ENCODE measurements at regions not wholly inside any gene's neighbourhood (a gene's known extent, or its start where the extent isn't known, plus 50 kb on each side); places are given as distances from the start of the nearest gene placed in this dataset.
"Not testable (repeated sequence)": the region's sequence is repeated elsewhere in the genome, so short reads cannot be mapped to it uniquely, and the experiment has no call there.

GRCh38 chr11:82194521-82194920 is 539.1 kb downstream of the FAM181B start:
- DNase-seq = no peak

GRCh38 chr11:82191695-82192094 is 542.0 kb downstream of the FAM181B start:
- no peak for DNase-seq

- no peak for DNase-seq
Observed at GRCh38 chr11:82185925-82186324, 547.7 kb downstream of the FAM181B start.

- no peak for DNase-seq
Observed at GRCh38 chr11:82184966-82185365, 548.7 kb downstream of the FAM181B start.

- no peak for DNase-seq
Observed at GRCh38 chr11:82183346-82183745, 550.3 kb downstream of the FAM181B start.

GRCh38 chr11:82182697-82183096 is 551.0 kb downstream of the FAM181B start:
- DNase-seq = not testable (repeated sequence)

- not testable (repeated sequence) for DNase-seq
Observed at GRCh38 chr11:82181796-82182195, 551.9 kb downstream of the FAM181B start.

- DNase-seq = no peak
Observed at GRCh38 chr11:82176945-82177344, 556.7 kb downstream of the FAM181B start.

GRCh38 chr11:82176365-82176764 is 557.3 kb downstream of the FAM181B start:
- no peak for DNase-seq

GRCh38 chr11:82174610-82175009 is 559.1 kb downstream of the FAM181B start:
- DNase-seq = no peak

- no peak for DNase-seq
Observed at GRCh38 chr11:82146789-82147188, 586.9 kb downstream of the FAM181B start.

- no peak for DNase-seq
Observed at GRCh38 chr11:82118946-82119345, 614.7 kb downstream of the FAM181B start.

GRCh38 chr11:82117362-82117761 is 616.3 kb downstream of the FAM181B start:
- DNase-seq = no peak

- DNase-seq = no peak
Observed at GRCh38 chr11:82105331-82105998, 628.2 kb downstream of the FAM181B start.

GRCh38 chr11:82092904-82093303 is 640.8 kb downstream of the FAM181B start:
- no peak for DNase-seq

GRCh38 chr11:82089426-82089825 is 644.2 kb downstream of the FAM181B start:
- no peak for DNase-seq

- DNase-seq = no peak
Observed at GRCh38 chr11:82085493-82085892, 648.2 kb downstream of the FAM181B start.

- no peak for DNase-seq
Observed at GRCh38 chr11:82082976-82083375, 650.7 kb downstream of the FAM181B start.

- no peak for DNase-seq
Observed at GRCh38 chr11:82080160-82080559, 653.5 kb downstream of the FAM181B start.

GRCh38 chr11:82076126-82076525 is 657.5 kb downstream of the FAM181B start:
- no peak for DNase-seq

GRCh38 chr11:82059505-82059904 is 674.2 kb downstream of the FAM181B start:
- DNase-seq = no peak

GRCh38 chr11:82056450-82056849 is 677.2 kb downstream of the FAM181B start:
- DNase-seq = no peak

GRCh38 chr11:82049199-82049598 is 684.5 kb downstream of the FAM181B start:
- no peak for DNase-seq

GRCh38 chr11:82047200-82047599 is 686.5 kb downstream of the FAM181B start:
- DNase-seq = no peak

- DNase-seq = no peak
Observed at GRCh38 chr11:82046778-82047177, 686.9 kb downstream of the FAM181B start.
